HCT116 (cell line): ENCODE measurements at regions not wholly inside any gene's neighbourhood (a gene's known extent, or its start where the extent isn't known, plus 50 kb on each side); places are given as distances from the start of the nearest gene placed in this dataset.

Source experiments
- ATAC-seq: fragments of 200-7000 bp; cut with Tn5 transposase; 2 replicates; pipeline ENCODE4 v1.9.1; 2020; ENCODE audit warnings: mild to moderate bottlenecking, moderate library complexity
- BruUV-seq: library from RNA; stranded (reverse); fragments of 400-500 nt; replicated peaks from 2 replicates; lab custom pipeline; 2021; lab: Mats Ljungman, UMichigan
- CTCF ChIA-PET: fragments of 300-600 bp; sonication (Branson Sonifier 250); formaldehyde crosslinking; loops from one replicate; lab custom pipeline; 2021; ENCODE audit warnings: antibody characterized with exemption; lab: Charles Lee
- POLR2A ChIA-PET: fragments of 300-600, 350-600 bp; sonication (Branson Sonifier 250); formaldehyde crosslinking; loops from one replicate; lab custom pipeline; 2021; ENCODE audit warnings: antibody characterized with exemption; lab: Charles Lee
- RAD21 ChIA-PET, 2 experiments: fragments of 300-600 bp; sonication (Branson Sonifier 250); formaldehyde crosslinking; loops; one replicate each; lab custom pipeline; 2023; ENCODE audit warnings: low total read pairs in 2 of 2; ENCODE audit not compliant: uncharacterized antibody in 2 of 2, unreplicated experiment in 2 of 2, low non-redundant PET in 1 of 2; lab: Charles Lee
- DNase-seq: peaks from one replicate; pipeline ENCODE4 v3.0.0-alpha.2; 2010; ENCODE audit warnings: low read depth, low spot score
- H2AFZ ChIP-seq: fragments of 200-600 bp; shearing (Covaris generic), sonication (generic); 2 replicates; pipeline ENCODE4 v1.6.1; 2017; ENCODE audit warnings: low read depth, mixed run types, mixed read lengths, antibody characterized with exemption, low read length; ENCODE audit not compliant: poor library complexity, severe bottlenecking
- H3K27ac ChIP-seq: 2 replicates; pipeline ENCODE4 v1.5.1; 2012; ENCODE audit warnings: low read depth, low read length
- H3K27me3 ChIP-seq: fragments of 200-600 bp; sonication (generic); 2 replicates; pipeline ENCODE4 v1.6.1; 2016; ENCODE audit warnings: mixed run types, low read length, mixed read lengths; ENCODE audit not compliant: insufficient read depth
- H3K36me3 ChIP-seq, 2 experiments: fragments of 200-500 bp in 1 of 2; fragments of 200-600 bp in 1 of 2; sonication (Bioruptor generic) in 1 of 2; sonication (generic) in 1 of 2; 2 replicates each; pipeline versions ENCODE4 v1.5.1 to v1.6.1; 2014 to 2016; ENCODE audit warnings: low read length in 2 of 2, inconsistent platforms in 1 of 2, mixed read lengths in 1 of 2, mixed run types in 1 of 2; ENCODE audit not compliant: insufficient read depth in 2 of 2, control insufficient read depth in 1 of 2
- H3K4me1 ChIP-seq, 2 experiments: fragments of 200-600 bp in 1 of 2; sonication (generic) in 1 of 2; 2 replicates each; pipeline versions ENCODE4 v1.5.1 to v1.6.1; 2012 to 2017; ENCODE audit warnings: low read length in 2 of 2, inconsistent platforms in 1 of 2, mild to moderate bottlenecking in 1 of 2, mixed read lengths in 1 of 2, mixed run types in 1 of 2, moderate library complexity in 1 of 2; ENCODE audit not compliant: insufficient read depth in 2 of 2, control insufficient read depth in 1 of 2
- H3K4me2 ChIP-seq: fragments of 200-600 bp; sonication (generic); 2 replicates; pipeline ENCODE4 v1.6.1; 2017; ENCODE audit warnings: mixed run types, low read length, mixed read lengths
- H3K4me3 ChIP-seq, 2 experiments: fragments of 200-600 bp in 1 of 2; sonication (generic) in 1 of 2; replicated peaks in 1 of 2; 2 replicates each; pipeline ENCODE4 v1.5.1; 2011 to 2016; ENCODE audit warnings: low read length in 2 of 2, control low read depth in 1 of 2, low read depth in 1 of 2, mild to moderate bottlenecking in 1 of 2, mixed read lengths in 1 of 2, mixed run types in 1 of 2
- H3K79me2 ChIP-seq: fragments of 200-600 bp; sonication (generic); 2 replicates; pipeline ENCODE4 v1.6.1; 2017; ENCODE audit warnings: mild to moderate bottlenecking, mixed run types, low read length, moderate library complexity, mixed read lengths; ENCODE audit not compliant: insufficient read depth
- H3K9ac ChIP-seq: fragments of 200-600 bp; sonication (generic); 2 replicates; pipeline ENCODE4 v1.6.1; 2016; ENCODE audit warnings: low read length, mixed read lengths
- H3K9me2 ChIP-seq: fragments of 200-600 bp; sonication (generic), shearing (Covaris generic); 2 replicates; pipeline ENCODE4 v1.6.1; 2017; ENCODE audit warnings: mixed run types, mild to moderate bottlenecking, moderate library complexity; ENCODE audit not compliant: insufficient read depth
- H3K9me3 ChIP-seq, 2 experiments: fragments of 200-500 bp in 1 of 2; fragments of 200-600 bp in 1 of 2; sonication (Bioruptor generic) in 1 of 2; sonication (generic) in 1 of 2; 2 replicates each; pipeline ENCODE4 v1.6.1; 2014 to 2017; ENCODE audit warnings: low read length in 2 of 2, mixed read lengths in 2 of 2, inconsistent platforms in 1 of 2, low read depth in 1 of 2, mild to moderate bottlenecking in 1 of 2, mixed run types in 1 of 2, moderate library complexity in 1 of 2; ENCODE audit not compliant: control insufficient read depth in 1 of 2, insufficient read depth in 1 of 2
- H4K20me1 ChIP-seq: fragments of 200-600 bp; sonication (generic), shearing (Covaris generic); 2 replicates; pipeline ENCODE4 v1.6.1; 2017; ENCODE audit warnings: mixed run types, mild to moderate bottlenecking, moderate library complexity; ENCODE audit not compliant: insufficient read depth
- CEBPB ChIP-seq: IDR thresholded peaks from 2 replicates; pipeline ENCODE4 v1.6.1; 2012; ENCODE audit warnings: low read depth
- EGR1 ChIP-seq: IDR thresholded peaks from 2 replicates; pipeline ENCODE4 v1.6.1; 2012; ENCODE audit warnings: low read depth
- EZH2 ChIP-seq: fragments of 200-600 bp; sonication (generic); IDR thresholded peaks from 2 replicates; pipeline ENCODE4 v1.6.1; 2017; ENCODE audit warnings: antibody characterized with exemption, mixed run types
- EZH2phosphoT487 ChIP-seq: fragments of 200-600 bp; IDR thresholded peaks from 2 replicates; pipeline ENCODE4 v1.6.1; 2018; ENCODE audit warnings: antibody characterized with exemption, borderline replicate concordance
- FOSL1 ChIP-seq: IDR thresholded peaks from 2 replicates; pipeline ENCODE4 v1.6.1; 2012; ENCODE audit warnings: low read depth
- POLR2A ChIP-seq: IDR thresholded peaks from 2 replicates; pipeline ENCODE4 v1.7.0; 2011; ENCODE audit warnings: borderline replicate concordance; ENCODE audit not compliant: insufficient read depth, insufficient read length; ENCODE audit errors: extremely low read depth
- POLR2AphosphoS5 ChIP-seq: IDR thresholded peaks from 2 replicates; pipeline ENCODE4 v1.6.1; 2011; ENCODE audit warnings: mild to moderate bottlenecking, low read depth, low read length, moderate library complexity
- RAD21 ChIP-seq: IDR thresholded peaks from 2 replicates; pipeline ENCODE4 v1.6.1; 2012; ENCODE audit warnings: low read depth, mild to moderate bottlenecking
- SIN3A ChIP-seq: IDR thresholded peaks from 2 replicates; pipeline ENCODE4 v1.6.1; 2012; ENCODE audit warnings: low read depth
- SRF ChIP-seq: IDR thresholded peaks from 2 replicates; pipeline ENCODE4 v1.6.1; 2012; ENCODE audit warnings: low read depth
- YY1 ChIP-seq: IDR thresholded peaks from 2 replicates; pipeline ENCODE4 v1.6.1; 2011; ENCODE audit warnings: low read length, low read depth, moderate library complexity, mild to moderate bottlenecking; ENCODE audit not compliant: insufficient replicate concordance; ENCODE audit errors: extremely low read depth
- ZFX ChIP-seq: fragments of 450-650 bp; IDR thresholded peaks from 2 replicates; pipeline ENCODE4 v1.6.1; 2017
- ZNF274 ChIP-seq: fragments of 200-500 bp; sonication (Bioruptor generic); IDR thresholded peaks from 2 replicates; pipeline ENCODE4 v1.6.1; 2014; ENCODE audit warnings: mild to moderate bottlenecking, low read depth, low read length, inconsistent platforms
- intact Hi-C: fragments of 100-400 bp; cut with micrococcal nuclease; formaldehyde crosslinking; loops from 2 replicates; pipeline ENCODE4 v1.10.0; 2022
- TF ChIP-seq, protein P1 (sequence below): IDR thresholded peaks from 2 replicates; pipeline ENCODE4 v1.6.1; 2012
- TF ChIP-seq, protein P2 (sequence below): IDR thresholded peaks from 2 replicates; pipeline ENCODE4 v1.6.1; 2012
- TF ChIP-seq, protein P3 (sequence below): IDR thresholded peaks from 2 replicates; pipeline ENCODE4 v1.6.1; 2012; ENCODE audit warnings: low read depth
- TF ChIP-seq, protein P4 (sequence below): IDR thresholded peaks from 2 replicates; pipeline ENCODE4 v1.6.1; 2011; ENCODE audit warnings: mild to moderate bottlenecking, low read length, moderate library complexity; ENCODE audit not compliant: insufficient replicate concordance; ENCODE audit errors: extremely low read depth

DNA sequence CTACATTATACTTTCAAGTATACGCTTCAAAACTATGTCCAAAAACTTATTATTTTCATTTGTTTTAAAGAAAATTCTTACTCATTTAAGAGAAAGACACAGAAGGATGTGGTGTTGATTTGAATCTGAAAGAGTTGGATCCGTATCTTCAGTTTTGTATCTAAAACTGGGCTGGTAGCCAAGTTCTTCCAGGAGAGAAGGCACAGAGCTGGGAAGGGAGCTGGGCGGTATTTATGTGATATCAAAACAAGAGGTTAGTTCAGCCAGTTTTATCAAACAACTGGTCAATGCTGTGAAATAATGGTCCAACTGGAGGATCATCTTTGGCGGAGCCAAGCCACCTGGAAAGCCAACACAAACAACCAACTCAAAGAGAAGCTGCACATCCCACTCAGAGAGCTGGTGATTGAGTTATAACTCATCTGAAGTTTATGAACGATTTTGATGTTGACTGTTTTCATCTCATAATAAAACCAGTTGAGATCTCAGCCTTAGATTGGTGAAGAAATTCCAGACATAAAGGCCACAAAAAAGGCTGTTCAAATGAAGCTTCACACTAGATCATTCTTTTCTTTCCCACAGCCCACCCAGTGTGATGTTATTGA is 489.6 kb upstream of the RASGRP1 start:
- ChIA-PET CTCF (no interaction called here), RAD21 (no interaction called here)
- ATAC-seq: no peak

DNA sequence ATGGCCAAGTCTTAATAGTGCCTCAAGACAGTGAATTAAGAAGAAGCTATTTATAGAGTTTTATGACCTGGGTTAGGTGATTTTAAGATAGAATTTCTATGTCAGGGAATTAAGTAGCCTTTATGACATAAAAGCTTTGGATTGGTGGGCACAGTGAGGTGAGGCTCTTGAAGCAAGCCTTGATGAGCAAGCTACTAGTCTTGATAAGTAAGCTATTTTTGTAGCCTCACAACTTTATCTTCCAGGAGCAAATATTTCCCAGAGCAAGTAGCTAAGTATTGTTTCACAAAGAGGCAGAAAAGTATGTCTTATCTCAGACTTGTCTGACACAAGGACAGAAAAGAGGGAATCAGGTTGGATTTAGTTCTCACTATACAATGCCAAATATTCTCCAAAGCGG is 491.7 kb upstream of the RASGRP1 start:
- Histone ChIP-seq H3K4me3 (no peak overlapping the region), H2AFZ (no peak overlapping the region), H3K36me3 (no peaks in the 10 kb centered on the region), H4K20me1 (no peaks in the 10 kb centered on the region), H3K27me3 (no peaks in the 10 kb centered on the region), H3K79me2 (no peaks in the 10 kb centered on the region), H3K4me2 (no peak overlapping the region), H3K4me1 (no peaks in the 10 kb centered on the region), H3K9ac (no peak overlapping the region), H3K9me2 (no peaks in the 10 kb centered on the region), H3K27ac (no peak overlapping the region), H3K9me3 (no peaks in the 10 kb centered on the region)
- intact Hi-C loops: no loop called here
- BruUV-seq: no TSS peak
- CTCF ChIA-PET: no interaction called here
- DNase-seq (no peak), ATAC-seq (no peak)
- RAD21 ChIA-PET: no interaction called here
- POLR2A ChIA-PET: no interaction called here
- TF ChIP-seq, protein P1, sequence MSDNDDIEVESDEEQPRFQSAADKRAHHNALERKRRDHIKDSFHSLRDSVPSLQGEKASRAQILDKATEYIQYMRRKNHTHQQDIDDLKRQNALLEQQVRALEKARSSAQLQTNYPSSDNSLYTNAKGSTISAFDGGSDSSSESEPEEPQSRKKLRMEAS: no peak
- TF ChIP-seq, protein P2, sequence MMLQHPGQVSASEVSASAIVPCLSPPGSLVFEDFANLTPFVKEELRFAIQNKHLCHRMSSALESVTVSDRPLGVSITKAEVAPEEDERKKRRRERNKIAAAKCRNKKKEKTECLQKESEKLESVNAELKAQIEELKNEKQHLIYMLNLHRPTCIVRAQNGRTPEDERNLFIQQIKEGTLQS: no peak
- TF ChIP-seq FOSL1 (no peak), ZNF274 (no peak), ZFX (no peak), SRF (no peak), EZH2 (no peak), RAD21 (no peak), EGR1 (no peak), SIN3A (no peak), POLR2A (no peak)
- TF ChIP-seq, protein P3, sequence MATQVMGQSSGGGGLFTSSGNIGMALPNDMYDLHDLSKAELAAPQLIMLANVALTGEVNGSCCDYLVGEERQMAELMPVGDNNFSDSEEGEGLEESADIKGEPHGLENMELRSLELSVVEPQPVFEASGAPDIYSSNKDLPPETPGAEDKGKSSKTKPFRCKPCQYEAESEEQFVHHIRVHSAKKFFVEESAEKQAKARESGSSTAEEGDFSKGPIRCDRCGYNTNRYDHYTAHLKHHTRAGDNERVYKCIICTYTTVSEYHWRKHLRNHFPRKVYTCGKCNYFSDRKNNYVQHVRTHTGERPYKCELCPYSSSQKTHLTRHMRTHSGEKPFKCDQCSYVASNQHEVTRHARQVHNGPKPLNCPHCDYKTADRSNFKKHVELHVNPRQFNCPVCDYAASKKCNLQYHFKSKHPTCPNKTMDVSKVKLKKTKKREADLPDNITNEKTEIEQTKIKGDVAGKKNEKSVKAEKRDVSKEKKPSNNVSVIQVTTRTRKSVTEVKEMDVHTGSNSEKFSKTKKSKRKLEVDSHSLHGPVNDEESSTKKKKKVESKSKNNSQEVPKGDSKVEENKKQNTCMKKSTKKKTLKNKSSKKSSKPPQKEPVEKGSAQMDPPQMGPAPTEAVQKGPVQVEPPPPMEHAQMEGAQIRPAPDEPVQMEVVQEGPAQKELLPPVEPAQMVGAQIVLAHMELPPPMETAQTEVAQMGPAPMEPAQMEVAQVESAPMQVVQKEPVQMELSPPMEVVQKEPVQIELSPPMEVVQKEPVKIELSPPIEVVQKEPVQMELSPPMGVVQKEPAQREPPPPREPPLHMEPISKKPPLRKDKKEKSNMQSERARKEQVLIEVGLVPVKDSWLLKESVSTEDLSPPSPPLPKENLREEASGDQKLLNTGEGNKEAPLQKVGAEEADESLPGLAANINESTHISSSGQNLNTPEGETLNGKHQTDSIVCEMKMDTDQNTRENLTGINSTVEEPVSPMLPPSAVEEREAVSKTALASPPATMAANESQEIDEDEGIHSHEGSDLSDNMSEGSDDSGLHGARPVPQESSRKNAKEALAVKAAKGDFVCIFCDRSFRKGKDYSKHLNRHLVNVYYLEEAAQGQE: no peak
- TF ChIP-seq, protein P4, sequence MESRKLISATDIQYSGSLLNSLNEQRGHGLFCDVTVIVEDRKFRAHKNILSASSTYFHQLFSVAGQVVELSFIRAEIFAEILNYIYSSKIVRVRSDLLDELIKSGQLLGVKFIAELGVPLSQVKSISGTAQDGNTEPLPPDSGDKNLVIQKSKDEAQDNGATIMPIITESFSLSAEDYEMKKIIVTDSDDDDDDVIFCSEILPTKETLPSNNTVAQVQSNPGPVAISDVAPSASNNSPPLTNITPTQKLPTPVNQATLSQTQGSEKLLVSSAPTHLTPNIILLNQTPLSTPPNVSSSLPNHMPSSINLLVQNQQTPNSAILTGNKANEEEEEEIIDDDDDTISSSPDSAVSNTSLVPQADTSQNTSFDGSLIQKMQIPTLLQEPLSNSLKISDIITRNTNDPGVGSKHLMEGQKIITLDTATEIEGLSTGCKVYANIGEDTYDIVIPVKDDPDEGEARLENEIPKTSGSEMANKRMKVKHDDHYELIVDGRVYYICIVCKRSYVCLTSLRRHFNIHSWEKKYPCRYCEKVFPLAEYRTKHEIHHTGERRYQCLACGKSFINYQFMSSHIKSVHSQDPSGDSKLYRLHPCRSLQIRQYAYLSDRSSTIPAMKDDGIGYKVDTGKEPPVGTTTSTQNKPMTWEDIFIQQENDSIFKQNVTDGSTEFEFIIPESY: no peak

More for the DNA sequence above, 489.6 kb upstream of the RASGRP1 start:
- BruUV-seq: no TSS peak
- Histone ChIP-seq H3K36me3 (no peaks in the 10 kb centered on the region), H3K4me1 (no peaks in the 10 kb centered on the region), H3K4me2 (no peak overlapping the region), H3K9me3 (peaks cover 0 to 7% of the 10 kb centered on the region in 2 experiments; a peak in 1 of 4 replicates), H3K9me2 (no peaks in the 10 kb centered on the region), H3K4me3 (no peak overlapping the region), H3K27ac (no peak overlapping the region), H3K27me3 (no peaks in the 10 kb centered on the region), H4K20me1 (no peaks in the 10 kb centered on the region; the same call in 1 of the 2 replicates), H2AFZ (no peak overlapping the region), H3K9ac (no peak overlapping the region), H3K79me2 (no peaks in the 10 kb centered on the region)
- POLR2A ChIA-PET: no interaction called here
- TF ChIP-seq CEBPB (no peak), POLR2A (no peak), EZH2 (no peak), YY1 (no peak), EGR1 (no peak), FOSL1 (no peak), POLR2AphosphoS5 (no peak), EZH2phosphoT487 (no peak), SIN3A (no peak)
- intact Hi-C loops: no loop called here
- no peak for DNase-seq
